HG02763 (cell line): ENCODE measurements at regions not wholly inside any gene's neighbourhood (a gene's known extent, or its start where the extent isn't known, plus 50 kb on each side); places are given as distances from the start of the nearest gene placed in this dataset.
A peak's percentile ranks its signal among the peaks of the same experiment; 100 is the strongest.
"Not testable (repeated sequence)": the region's sequence is repeated elsewhere in the genome, so short reads cannot be mapped to it uniquely, and the experiment has no call there.

ENCODE experiments used
- ATAC-seq: cut with Tn5 transposase; IDR thresholded peaks from one replicate; pipeline ENCODE4 v1.9.1; 2021; ENCODE audit warnings: mild to moderate bottlenecking, moderate library complexity; ENCODE audit not compliant: unreplicated experiment

DNA sequence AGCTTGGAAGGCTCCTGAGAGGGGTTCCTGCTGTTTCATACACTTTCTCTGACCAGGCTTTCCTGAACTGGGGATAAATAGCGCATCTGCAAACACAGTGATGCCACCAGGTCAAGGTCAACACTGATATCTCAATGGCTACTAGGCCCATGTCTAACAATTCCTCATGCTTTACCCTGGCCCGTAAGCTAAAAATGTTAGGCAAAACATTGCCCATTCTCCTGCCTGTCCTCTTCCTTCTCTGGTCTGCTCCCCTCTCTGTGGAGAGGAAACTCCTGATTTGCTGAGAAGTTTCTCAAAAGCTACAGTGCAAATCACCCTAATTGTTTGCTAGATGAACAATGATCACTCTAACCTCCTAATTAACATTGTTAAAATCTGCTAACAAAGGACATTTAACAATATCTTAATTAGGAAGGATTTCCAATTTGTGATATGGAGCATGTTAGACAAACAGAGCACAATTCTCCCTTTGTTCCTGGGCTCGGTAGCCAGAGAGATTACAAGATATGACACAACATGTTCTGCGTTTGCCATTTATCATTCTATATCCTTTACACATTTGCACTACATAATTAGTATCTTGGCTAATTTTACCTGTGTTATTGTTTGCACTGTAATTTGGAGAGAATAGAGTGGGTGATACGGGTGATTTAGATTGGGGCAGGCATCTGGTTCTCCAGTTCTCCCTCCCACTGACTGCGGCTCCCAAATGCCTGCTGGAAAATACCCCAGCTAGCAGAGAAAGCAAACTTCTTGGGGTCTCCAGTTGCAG is 266.8 kb downstream of the CD83 start:
- ATAC-seq, result no peak

DNA sequence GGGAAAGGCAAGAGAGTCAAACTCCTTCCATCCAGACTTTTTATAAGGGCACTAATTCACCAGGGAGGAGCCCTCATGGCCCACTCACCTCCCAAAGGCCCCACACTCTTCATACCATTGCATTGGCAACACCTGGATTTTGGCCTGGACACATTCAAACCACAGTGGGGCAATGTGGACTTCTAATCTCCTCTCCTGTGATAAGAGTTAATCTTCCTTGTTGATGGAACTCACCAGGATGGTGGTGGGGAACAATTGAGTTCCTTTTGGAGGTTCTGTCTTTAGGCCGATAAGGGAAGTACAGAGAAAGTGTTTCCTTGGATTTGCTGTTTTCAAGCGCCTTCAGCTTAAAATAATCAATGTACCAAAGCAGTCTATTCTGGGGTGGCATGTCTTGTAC is 268.7 kb downstream of the CD83 start:
- no peak for ATAC-seq

DNA sequence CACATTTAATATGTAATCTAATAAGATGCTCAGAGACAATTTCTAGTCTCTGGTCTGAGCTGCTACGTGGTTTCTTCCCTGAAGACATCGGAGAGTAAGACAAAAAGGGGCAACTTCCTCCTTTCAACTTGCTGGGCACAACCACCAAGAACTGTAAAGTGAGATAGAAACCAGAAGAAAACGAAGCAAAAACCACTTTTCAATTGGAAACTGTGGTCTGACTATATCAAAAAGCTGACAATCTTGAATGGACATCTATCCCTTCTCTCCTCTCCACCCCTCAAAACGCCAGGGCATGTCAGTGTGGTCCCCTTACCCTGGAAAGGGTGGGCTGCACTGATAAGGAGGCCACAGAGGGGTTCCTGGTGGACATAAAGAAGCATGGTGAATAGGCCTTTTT is 269.1 kb downstream of the CD83 start:
- no peak for ATAC-seq

DNA sequence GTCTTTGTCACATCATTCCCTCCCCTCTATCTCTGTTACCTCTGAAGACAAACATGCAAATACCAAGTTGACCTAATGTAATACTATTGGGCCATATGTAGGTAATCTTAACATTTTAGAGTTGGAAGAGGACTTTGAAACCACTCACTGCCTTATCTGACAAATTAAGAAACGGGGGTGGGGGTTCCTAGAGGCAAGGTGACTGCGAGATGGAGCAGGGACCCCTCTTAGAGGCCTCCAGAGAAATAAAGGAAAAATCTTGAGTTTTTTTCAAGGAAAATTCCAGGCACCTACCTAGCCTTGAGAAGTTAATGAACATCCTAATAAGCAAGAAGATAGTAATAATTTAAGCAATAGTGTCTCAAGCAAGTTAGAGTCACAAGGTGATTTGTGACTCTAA is 270.8 kb downstream of the CD83 start:
- no peak for ATAC-seq

DNA sequence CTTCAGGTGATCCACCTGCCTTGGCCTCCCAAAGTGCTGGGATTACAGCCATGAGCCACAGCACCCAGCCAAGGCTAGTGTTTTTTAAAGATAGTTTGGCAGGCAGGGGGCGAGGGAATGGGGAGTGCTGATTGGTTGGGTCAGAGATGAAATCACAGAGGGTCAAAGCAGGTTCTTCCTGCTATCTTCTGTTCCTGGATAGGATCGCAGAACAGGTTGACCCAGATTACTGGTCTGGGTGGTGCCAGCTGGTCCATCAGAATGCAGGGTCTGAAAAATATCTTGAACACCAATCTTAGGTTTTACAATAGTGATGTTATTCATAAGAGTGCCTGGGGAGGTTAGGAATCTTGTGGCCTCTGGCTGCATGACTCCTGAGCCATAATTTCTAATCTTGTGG is 272.2 kb downstream of the CD83 start:
- ATAC-seq, result not testable (repeated sequence)

DNA sequence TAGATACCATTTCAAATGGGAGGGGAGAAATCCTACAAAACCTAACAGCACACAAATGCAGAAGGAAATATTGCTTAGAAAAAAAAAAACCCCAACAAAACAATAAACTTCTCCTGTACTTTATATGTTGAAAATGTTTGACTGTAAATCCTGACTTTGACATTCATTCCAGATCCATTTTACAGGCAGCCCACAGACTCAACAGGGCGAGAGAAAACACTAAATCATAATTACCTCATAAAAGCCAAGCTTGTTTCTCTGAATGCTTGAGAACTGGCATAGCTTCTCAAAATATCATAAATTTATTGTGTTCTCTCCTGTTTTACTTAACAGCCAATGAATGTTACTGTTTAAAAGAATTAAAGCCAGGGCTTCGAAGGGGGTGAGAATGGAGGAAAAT is 273.2 kb downstream of the CD83 start:
- no peak for ATAC-seq

DNA sequence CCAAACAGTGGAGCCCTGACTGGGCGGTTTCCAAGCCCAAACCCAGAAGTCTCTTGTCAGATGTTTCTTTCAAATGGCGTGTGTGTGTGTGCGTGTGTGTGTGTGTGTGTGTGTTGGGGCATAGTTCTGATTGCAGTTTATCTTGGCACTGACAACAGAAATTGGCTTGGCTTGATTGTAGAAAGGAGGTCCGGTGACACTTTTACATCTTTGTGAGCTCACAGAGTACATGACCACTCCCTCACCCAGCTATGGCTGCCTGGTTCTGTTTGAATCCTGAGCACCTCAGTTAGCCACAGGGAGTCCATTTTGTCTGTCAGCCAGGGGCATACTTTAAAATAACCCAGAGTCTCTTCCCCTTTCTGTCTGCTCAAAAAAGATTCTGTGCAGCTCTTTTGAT is 276.3 kb downstream of the CD83 start:
- ATAC-seq, result no peak

DNA sequence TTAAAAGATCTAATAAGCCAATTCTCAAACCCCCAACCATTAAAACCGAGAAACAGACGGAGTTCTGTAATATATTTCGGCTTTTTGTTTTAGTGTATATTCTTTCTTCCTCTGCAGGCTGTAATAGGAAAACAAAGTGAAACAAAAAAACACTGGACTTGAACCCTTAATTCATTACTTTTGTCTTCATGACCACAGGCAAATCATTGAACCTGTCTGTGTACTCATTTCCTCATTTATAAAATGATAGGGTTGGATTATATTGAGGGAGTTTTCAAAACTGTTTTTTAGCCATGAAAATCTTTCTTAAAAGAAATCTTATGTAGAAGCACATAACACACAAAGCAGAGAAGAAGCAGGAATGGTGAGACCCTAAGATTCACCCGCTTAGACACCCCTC is 278.8 kb downstream of the CD83 start:
- no peak for ATAC-seq

DNA sequence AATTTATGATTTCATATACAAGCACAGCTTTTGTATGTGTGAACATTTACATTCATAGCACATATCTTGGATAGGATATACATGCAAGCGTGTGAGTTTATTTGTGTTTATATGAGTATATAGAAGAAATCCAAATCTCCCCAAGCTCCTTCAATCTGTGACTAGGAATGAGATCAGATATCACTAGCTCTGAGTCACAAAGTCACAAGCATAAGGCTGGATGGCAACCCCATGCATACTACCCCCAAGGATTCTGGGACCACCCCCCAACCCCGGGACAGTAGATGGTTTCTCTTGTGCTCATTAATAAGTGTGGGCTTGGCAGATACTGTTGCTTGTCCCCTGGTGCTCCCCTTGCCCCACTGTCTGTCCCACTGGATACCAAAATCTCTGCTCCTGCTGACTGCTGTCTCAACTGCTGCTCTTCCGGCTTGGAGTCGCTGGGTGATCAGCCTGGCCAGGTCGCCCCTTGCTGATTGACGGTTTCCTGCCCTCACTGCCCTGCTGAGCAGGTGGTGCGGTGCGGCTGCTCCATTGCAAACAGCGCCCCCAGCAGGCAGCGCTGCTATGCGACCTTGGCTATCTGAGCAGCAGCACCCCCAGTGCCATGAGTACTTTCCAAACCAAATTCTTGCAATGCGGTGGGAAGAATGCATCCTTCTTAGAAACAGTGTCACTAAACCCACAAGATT is 279.4 kb downstream of the CD83 start:
- peak; percentile 50 for ATAC-seq

DNA sequence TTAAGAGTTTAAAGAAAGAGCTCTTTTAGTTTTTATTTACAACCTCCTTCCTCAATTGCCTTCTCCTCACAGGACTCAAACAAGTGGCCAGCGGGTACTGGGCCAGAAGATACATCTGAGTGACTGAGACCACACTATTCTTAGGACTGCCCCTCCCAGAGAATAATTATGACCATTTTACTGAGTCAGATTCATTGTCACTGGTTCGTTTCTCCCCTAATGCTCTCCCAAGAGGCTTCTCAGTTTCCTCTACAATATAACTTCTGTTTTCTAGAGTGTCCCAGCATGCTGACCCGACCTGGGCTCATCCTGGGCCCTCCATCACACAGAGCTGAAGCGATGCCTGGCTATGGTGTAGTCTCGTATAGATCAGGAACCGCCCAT is 279.9 kb downstream of the CD83 start:
- ATAC-seq, result no peak

DNA sequence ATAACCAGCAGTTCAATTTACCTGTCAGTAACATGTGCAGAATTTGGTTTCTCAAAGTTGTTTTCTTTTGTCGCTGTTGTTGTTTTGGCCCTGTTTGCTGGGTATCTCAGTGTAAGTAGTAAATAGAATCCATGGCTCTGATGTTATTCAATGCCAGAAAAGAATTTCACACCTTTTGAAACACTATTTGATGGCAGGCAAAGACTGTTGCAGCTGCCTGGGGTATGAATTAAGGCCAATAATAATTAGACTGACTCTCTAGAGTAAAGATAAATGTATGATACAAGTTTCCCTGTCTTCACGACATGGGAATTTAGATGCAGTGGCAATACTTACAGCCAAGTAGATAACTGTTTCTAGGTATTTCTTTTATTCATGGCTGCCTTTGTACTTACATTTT is 281.4 kb downstream of the CD83 start:
- no peak for ATAC-seq

DNA sequence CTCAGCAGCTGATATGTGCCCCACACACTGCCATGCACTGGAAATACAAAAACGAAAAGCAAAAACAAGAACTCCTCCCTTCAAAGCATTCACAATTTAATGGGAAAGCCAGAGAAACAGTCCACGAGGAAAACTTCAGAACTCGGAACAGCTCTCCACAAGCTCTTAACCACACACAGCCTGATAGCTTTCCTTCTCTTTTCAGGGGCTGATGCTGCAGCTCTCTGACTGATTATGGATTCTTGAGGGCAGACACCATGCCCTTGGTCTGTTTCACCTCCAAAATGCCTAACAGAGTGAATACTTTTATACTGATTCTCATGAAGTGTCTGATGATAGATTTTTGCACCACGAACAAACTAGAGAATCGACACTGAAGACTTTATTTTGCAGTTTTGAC is 282.1 kb downstream of the CD83 start:
- ATAC-seq, result no peak

DNA sequence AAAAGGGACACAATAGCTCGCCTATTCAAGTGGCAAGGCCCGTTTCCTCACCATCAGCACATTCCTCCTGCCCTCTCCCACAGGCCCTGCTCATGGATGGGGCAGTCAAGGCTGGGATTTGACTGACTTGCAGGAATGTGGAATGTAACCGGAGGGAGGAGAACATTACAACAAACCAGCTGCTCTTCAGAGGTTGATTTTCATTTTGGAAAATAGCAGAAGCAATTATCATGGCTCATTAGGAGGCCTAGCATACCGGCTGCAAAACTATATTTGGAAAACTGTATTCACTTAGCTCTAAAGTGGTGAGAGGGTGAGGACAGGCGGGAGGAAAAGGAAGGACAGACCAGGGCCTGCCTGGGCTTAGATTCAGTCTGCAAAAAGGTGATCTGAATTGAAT is 283.7 kb downstream of the CD83 start:
- no peak for ATAC-seq

DNA sequence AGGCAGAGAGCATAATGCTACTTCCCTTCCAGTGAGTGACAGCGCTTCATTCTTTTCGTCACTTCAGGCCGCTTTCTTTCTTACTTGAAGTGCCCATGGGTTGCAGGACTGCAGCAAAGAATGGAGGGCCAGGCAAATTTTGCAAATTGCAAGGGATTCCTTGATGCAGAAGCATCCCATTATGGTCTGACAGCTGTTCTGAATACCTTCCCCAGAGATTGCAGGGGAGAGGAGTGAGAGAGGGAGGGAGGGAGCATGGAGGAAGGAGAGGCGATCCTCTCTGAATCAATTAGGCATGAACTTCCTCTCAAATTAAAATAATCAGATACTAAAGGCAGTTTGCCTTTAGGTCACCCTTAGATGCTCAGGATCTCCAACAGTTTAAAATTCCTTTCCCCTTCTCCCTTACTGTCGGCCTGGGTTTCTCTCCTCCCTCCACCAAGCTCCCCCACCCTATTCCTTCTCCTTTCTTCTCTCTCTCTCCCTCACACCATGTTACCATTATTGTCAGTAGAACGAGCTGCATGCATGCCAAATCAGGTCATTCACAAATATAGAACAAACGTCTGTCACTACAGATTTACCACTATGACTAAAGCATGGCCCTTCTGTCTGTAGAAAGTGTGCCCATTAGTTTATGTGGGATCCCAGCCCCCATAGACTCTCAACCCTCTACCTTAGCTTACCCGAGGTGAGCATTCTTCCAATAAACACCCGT is 289.2 kb downstream of the CD83 start:
- ATAC-seq, result no peak

DNA sequence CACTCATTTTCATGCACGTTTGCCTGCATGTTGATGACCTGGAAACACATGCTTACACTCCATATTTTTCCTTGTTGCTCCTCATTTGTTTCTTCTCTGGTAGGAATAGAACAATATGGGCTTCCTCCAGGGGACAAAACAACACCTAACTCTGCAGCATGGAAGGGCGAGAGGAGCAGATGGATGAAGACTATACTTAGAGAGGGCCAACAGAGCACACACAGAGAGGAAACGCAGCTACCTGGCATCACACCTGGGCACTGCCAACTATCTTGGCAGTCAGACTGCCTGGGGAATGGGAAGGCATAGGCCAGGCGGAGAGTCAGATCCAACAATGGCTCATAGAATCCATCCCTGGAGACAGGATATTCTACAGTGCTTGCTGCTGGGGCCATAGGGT is 290.9 kb downstream of the CD83 start:
- no peak for ATAC-seq

DNA sequence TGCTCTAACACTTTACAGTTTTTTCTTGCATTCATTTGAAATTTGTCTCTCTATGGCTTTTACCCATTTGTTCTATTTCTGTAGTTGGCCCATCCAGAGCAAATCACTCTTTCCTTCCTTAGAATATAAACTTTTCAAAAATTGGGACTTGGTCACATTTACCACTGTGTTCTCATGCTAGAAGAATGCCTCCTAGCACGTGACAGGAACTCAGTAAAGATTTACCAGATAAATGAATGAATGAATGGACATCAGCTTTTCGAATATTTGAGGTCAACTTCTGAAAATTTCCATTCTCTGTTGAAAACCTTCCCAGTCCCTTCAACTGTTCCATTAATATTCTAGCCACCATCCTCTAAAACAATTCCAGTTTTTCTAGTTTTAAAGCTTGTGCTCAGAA is 294.5 kb downstream of the CD83 start:
- no peak for ATAC-seq

DNA sequence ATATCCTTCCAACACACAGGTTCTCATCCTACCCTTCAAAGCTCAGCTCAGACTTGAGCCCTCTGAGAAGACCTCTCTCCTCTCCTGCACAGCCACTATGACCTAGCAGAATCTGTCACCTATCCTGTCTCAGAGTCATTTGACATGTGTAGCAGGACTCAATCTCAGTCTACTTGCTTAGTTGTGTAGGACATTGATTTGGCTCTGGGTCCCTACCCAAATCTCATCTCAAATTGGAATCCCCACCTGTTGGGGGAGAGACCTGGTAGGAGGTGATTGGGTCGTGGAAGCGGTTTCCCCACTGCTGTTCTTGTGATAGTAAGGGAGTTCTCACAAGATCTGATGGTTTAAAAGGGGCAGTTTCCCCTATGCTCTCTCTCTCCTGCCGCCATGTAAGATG is 297.9 kb downstream of the CD83 start:
- ATAC-seq, result no peak

DNA sequence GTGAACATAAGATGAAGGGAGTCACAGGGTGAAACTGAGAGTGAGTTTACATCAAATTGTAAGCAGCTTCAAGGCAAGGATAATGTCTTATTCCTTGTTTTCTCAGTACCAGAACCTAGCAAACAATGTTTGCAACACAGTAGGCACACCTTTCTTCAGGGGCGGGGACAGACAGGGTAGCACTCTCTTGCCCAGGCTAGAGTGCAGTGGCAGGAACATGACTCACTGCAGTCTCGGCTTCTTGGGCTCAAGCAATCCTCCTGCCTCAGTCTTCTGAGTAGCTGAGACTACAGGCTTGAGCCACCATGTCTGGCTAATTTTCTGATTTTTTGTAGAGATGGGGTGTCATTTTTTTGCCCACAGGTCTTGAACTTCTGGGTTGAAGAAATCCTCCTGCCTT is 299.8 kb downstream of the CD83 start:
- no peak for ATAC-seq

DNA sequence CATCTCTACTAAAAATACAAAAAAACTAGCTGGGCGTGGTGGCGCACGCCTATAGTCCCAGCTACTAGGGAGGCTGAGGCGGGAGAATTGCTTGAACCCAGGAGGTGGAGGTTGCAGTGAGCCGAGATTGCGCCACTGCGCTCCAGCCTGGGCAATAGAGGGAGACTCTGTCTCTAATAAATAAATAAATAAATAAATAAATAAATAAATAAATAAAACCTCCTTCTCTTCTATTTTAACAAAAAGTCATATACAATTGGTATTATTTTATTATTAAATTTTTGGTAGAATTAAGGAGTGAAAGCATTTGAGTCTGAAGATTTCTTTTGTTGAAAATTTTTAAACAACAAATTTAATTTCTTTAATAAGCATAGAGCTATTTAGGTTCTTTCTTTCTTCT is 301.7 kb downstream of the CD83 start:
- ATAC-seq, result not testable (repeated sequence)

DNA sequence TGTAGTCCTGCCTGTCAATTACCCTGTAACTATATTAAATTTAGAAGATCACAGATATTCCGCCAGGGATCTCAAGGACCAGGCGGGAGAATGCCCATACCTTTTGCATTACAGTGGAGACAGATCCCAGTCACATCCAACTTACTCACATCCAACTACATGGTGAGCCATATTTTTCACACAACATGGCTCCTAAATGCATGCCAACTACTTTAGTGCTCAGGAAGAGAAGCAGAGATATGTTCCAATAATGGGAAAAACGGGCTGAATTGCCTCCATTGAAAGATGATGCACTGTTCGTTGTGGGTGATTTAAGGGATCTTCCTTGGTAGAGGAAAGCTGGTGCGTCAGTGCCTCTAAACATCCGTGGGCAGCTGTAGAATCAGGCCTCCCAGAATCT is 304.5 kb downstream of the CD83 start:
- no peak for ATAC-seq

DNA sequence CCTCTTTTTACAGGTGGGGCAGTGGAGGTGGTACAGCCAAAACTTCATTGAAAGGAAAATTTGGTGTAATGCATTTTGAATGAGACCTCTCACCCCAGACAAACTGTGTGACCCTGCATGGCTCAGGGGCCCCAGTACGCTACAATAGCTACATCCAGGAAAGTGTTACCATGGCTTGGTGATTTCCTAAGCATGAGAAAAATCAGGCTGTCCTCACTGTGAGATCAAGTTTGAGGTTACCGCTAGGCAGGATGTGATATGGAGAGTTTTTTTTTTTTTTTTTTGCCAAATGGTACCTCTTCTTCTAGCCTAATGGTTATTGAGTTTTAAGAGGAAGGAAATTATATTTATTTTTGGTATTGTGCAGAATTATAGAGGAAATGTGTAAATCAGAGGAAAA is 305.3 kb downstream of the CD83 start:
- no peak for ATAC-seq

DNA sequence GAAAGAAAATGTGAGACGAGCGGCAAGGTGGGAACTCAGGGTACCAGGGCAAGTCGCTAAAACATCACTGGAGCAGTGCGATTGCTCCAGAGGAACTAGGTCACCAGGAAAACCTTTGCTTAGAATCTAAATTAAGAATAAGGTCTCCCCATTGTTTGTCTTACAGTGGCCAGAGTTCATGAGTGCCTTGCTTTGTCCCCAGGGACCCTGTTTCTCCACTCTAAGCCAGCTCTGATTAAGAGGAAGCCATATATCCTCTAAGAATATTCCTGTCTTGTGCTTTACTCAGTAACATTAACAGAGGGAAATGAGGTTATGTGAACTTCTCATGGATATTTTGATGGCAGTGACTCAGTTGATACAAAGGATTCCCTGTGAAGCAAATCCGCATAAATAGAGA is 305.8 kb downstream of the CD83 start:
- ATAC-seq, result no peak
